CD4-positive, alpha-beta memory T cell (primary cell): ENCODE measurements at regions not wholly inside any gene's neighbourhood (a gene's known extent, or its start where the extent isn't known, plus 50 kb on each side); places are given as distances from the start of the nearest gene placed in this dataset.

Experiments used
- CTCF ChIA-PET: fragments of 350-600 bp; sonication (Branson Sonifier 250); formaldehyde crosslinking; loops from one replicate; lab custom pipeline; 2021; ENCODE audit warnings: inconsistent platforms; ENCODE audit not compliant: partially characterized antibody; lab: Charles Lee
- POLR2A ChIA-PET: fragments of 350-600 bp; sonication (Branson Sonifier 250); formaldehyde crosslinking; loops from one replicate; lab custom pipeline; 2021; ENCODE audit not compliant: partially characterized antibody; lab: Charles Lee
- DNase-seq, 5 donors: peaks; one replicate each; pipeline versions ENCODE4 v3.0.0 to v3.0.0-alpha.2; 2020 to 2022; ENCODE audit warnings: mixed read lengths in 1 of 5
- H3K27ac ChIP-seq: one replicate; pipeline ENCODE4 v1.7.0; 2013; ENCODE audit warnings: low read depth, low read length
- H3K27me3 ChIP-seq: 2 replicates; pipeline ENCODE4 v1.7.0; 2013; ENCODE audit warnings: mild to moderate bottlenecking, low read length, moderate library complexity; ENCODE audit not compliant: insufficient read depth
- H3K36me3 ChIP-seq: 2 replicates; pipeline ENCODE4 v1.7.0; 2013; ENCODE audit warnings: mild to moderate bottlenecking, low read length, moderate library complexity; ENCODE audit not compliant: insufficient read depth
- H3K4me1 ChIP-seq: 2 replicates; pipeline ENCODE4 v1.7.0; 2013; ENCODE audit warnings: mild to moderate bottlenecking, low read length, moderate library complexity; ENCODE audit not compliant: insufficient read depth
- H3K4me3 ChIP-seq, 2 donors: one replicate each; pipeline ENCODE4 v1.7.0; 2013; ENCODE audit warnings: low read length in 2 of 2, mild to moderate bottlenecking in 1 of 2
- H3K9me3 ChIP-seq, 2 donors: one replicate each; pipeline ENCODE4 v1.7.0; 2013; ENCODE audit warnings: low read length in 2 of 2, control low read depth in 1 of 2; ENCODE audit not compliant: control insufficient read depth in 1 of 2
- H3K27ac Mint-ChIP-seq, 7 donors: one replicate each; pipeline ENCODE4 v1.8.0; 2020 to 2021; ENCODE audit warnings: mixed read lengths in 7 of 7, mild to moderate bottlenecking in 6 of 7, inconsistent platforms in 3 of 7, moderate library complexity in 3 of 7
- H3K27me3 Mint-ChIP-seq, 2 donors: one replicate each; pipeline ENCODE4 v1.8.0; 2020 to 2021; ENCODE audit warnings: mixed read lengths in 2 of 2
- H3K36me3 Mint-ChIP-seq, 2 donors: one replicate each; pipeline ENCODE4 v1.8.0; 2020 to 2021; ENCODE audit warnings: mixed read lengths in 2 of 2, inconsistent platforms in 1 of 2, mild to moderate bottlenecking in 1 of 2
- H3K4me1 Mint-ChIP-seq, 4 donors: one replicate each; pipeline ENCODE4 v1.8.0; 2020 to 2021; ENCODE audit warnings: mixed read lengths in 4 of 4, mild to moderate bottlenecking in 1 of 4
- H3K4me3 Mint-ChIP-seq, 8 donors: one replicate each; pipeline ENCODE4 v1.8.0; 2020 to 2021; ENCODE audit warnings: mixed read lengths in 8 of 8, mild to moderate bottlenecking in 7 of 8, moderate library complexity in 6 of 8, inconsistent platforms in 3 of 8
- H3K9me3 Mint-ChIP-seq, 8 donors: one replicate each; pipeline ENCODE4 v1.8.0; 2020 to 2021; ENCODE audit warnings: mixed read lengths in 8 of 8, mild to moderate bottlenecking in 5 of 8, inconsistent platforms in 3 of 8, moderate library complexity in 1 of 8
- intact Hi-C: fragments of 100-400 bp; cut with micrococcal nuclease; formaldehyde crosslinking; loops from one replicate; pipeline ENCODE4 v1.15.1; 2023

DNA sequence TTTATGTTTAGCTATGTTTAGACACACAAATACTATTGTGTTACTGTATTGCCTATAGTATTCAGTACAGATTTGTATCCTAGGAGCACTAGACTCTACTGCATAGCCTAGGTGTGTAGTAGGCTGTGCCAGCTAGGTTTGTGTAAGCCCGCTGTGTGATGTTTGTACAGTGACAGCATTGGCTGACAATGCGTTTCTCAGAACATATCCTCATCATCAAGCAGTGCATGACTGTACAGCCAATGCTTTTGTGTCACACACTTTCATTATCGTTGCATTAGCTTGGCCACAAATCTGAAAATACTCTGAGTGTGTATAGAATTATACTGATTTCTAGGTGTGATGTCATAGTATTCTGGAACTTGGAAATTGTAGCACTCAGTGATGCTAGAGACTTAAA lies 63.4 kb downstream of the CLDN34 start:
- Histone ChIP-seq H3K27me3 (no peaks in the 10 kb centered on the region), H3K4me1 (no peaks in the 10 kb centered on the region), H3K36me3 (no peaks in the 10 kb centered on the region), H3K9me3 (no peaks in the 10 kb centered on the region), H3K27ac (no peak overlapping the region), H3K4me3 (no peak overlapping the region)
- no peak for DNase-seq
- Mint-ChIP-seq H3K27ac (peak overlapping the region in 1 of 7 donors; percentile 59), H3K36me3 (no peaks in the 10 kb centered on the region), H3K4me3 (no peak overlapping the region), H3K27me3 (no peaks in the 10 kb centered on the region), H3K4me1 (peaks cover 1 to 11% (median 3%) of the 10 kb centered on the region in 4 donors), H3K9me3 (peaks cover 0 to 2% (median 0%) of the 10 kb centered on the region in 8 donors)
- POLR2A ChIA-PET = interaction anchor here (1.1 kb wide), 1 partner anchor 9 kb away, joined by 3 read pairs; no protein-coding TSS in a partner anchor
- intact Hi-C loops = no loop called here
- CTCF ChIA-PET = interaction anchor here (0.7 to 1.2 kb wide), 2 partner anchors 18 to 89 kb away, joined by 3 read pairs; no protein-coding TSS in a partner anchor

DNA sequence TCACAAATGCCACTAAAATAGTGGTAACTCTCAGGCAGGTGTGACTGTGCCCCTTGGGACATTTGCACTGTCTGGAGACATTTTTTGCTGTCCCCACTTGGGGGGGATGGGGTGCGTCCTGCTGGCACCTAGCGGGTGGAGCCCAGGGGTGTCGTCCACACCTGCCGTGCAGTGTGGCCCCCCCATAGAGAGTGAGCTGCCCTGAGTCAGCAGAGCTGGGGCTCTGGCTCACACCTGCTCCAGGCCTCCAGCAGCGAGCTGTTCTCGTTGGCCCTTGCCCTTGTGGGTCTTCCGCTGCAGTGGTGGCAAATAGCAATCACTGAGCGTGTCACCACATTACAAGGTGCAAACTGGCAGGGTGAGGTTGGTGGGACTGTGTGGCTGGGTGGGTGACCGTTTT lies 64.6 kb downstream of the CLDN34 start:
- Mint-ChIP-seq H3K4me3 (no peak overlapping the region), H3K36me3 (no peaks in the 10 kb centered on the region), H3K27ac (peak overlapping the region in 1 of 7 donors; percentile 44), H3K27me3 (no peaks in the 10 kb centered on the region), H3K9me3 (peaks cover 0 to 2% (median 0%) of the 10 kb centered on the region in 8 donors), H3K4me1 (peaks cover 1 to 15% (median 3%) of the 10 kb centered on the region in 4 donors)
- CTCF ChIA-PET = interaction anchor here (0.7 kb wide), 1 partner anchor 10 kb away, joined by 3 read pairs; no protein-coding TSS in a partner anchor
- Histone ChIP-seq H3K27me3 (no peaks in the 10 kb centered on the region), H3K4me3 (no peak overlapping the region), H3K4me1 (no peaks in the 10 kb centered on the region), H3K36me3 (no peaks in the 10 kb centered on the region), H3K9me3 (no peaks in the 10 kb centered on the region), H3K27ac (no peak overlapping the region)
- intact Hi-C loops = no loop called here
- no peak for DNase-seq
- POLR2A ChIA-PET = interaction anchor here (1.1 kb wide), 1 partner anchor 8 kb away, joined by 3 read pairs; no protein-coding TSS in a partner anchor

- Histone ChIP-seq H3K27me3 (no peaks in the 10 kb centered on the region), H3K4me3 (no peak overlapping the region), H3K36me3 (no peaks in the 10 kb centered on the region), H3K27ac (no peak overlapping the region), H3K4me1 (no peaks in the 10 kb centered on the region), H3K9me3 (no peaks in the 10 kb centered on the region)
- intact Hi-C loops = no loop called here
- Mint-ChIP-seq H3K4me1 (peaks cover 1 to 15% (median 3%) of the 10 kb centered on the region in 4 donors), H3K9me3 (peaks cover 0 to 2% (median 0%) of the 10 kb centered on the region in 8 donors), H3K4me3 (no peak overlapping the region), H3K27ac (peak overlapping the region in 2 of 7 donors; percentile 44 to 77), H3K36me3 (no peaks in the 10 kb centered on the region), H3K27me3 (no peaks in the 10 kb centered on the region)
- CTCF ChIA-PET = no interaction called here
- POLR2A ChIA-PET = no interaction called here
- DNase-seq = no peak
Observed at GRCh38 chrX:10032147-10032546, 65.0 kb downstream of the CLDN34 start.

DNA sequence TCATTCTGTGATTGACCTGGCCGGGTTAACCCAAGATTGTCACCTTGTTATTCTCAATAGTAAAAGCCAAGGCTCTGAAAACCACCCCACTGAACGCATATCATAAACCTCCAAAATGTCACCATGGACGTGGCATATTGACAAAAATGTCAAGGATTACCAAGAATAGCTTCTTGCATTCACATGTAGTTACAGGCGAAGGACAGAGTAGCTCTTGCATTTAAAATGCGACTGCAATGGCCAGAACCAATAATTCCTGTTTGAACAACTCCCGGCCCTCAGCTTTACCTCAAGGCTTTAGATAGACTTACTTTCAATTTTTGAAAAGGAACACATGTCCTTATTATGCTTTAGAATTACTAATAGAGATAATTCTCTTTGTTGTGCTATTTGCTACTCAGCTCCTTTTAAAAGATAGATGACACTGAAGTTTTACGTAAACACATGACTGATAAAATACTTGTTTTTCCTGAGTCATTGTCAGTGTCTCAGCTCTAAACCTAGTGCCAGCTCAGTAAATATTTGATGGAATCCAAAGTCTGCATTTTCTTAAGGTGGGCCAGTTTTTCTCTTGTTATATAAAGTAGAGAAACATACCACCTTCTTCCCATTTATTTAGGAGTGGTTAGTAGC lies 66.3 kb downstream of the CLDN34 start:
- Mint-ChIP-seq H3K9me3 (peaks cover 0 to 2% (median 0%) of the 10 kb centered on the region in 8 donors), H3K36me3 (no peaks in the 10 kb centered on the region), H3K27ac (no peak overlapping the region), H3K4me3 (no peak overlapping the region), H3K4me1 (peaks cover 1 to 15% (median 3%) of the 10 kb centered on the region in 4 donors), H3K27me3 (no peaks in the 10 kb centered on the region)
- H3K36me3 ChIP-seq = no peaks in the 10 kb centered on the region
- intact Hi-C loops = no loop called here
- no peaks in the 10 kb centered on the region for H3K9me3 ChIP-seq
- ChIA-PET POLR2A (no interaction called here), CTCF (no interaction called here)
- H3K4me1 ChIP-seq = no peaks in the 10 kb centered on the region
- H3K27me3 ChIP-seq = no peaks in the 10 kb centered on the region
- no peak overlapping the region for H3K4me3 ChIP-seq
- no peak for DNase-seq
- no peak overlapping the region for H3K27ac ChIP-seq

- CTCF ChIA-PET = no interaction called here
- POLR2A ChIA-PET = no interaction called here
- Histone ChIP-seq H3K4me1 (no peaks in the 10 kb centered on the region), H3K36me3 (no peaks in the 10 kb centered on the region), H3K27ac (no peak overlapping the region), H3K27me3 (no peaks in the 10 kb centered on the region), H3K9me3 (no peaks in the 10 kb centered on the region), H3K4me3 (no peak overlapping the region)
- no peak overlapping the region for H3K4me3 Mint-ChIP-seq
- H3K27ac Mint-ChIP-seq = peak overlapping the region in 1 of 7 donors; percentile 14
- intact Hi-C loops = no loop called here
- H3K27me3 Mint-ChIP-seq = no peaks in the 10 kb centered on the region
- no peaks in the 10 kb centered on the region for H3K36me3 Mint-ChIP-seq
- DNase-seq = no peak
- peaks cover 1 to 15% (median 3%) of the 10 kb centered on the region in 4 donors for H3K4me1 Mint-ChIP-seq
- H3K9me3 Mint-ChIP-seq = peaks cover 0 to 2% (median 0%) of the 10 kb centered on the region in 8 donors
Observed at GRCh38 chrX:10034740-10035260, 67.6 kb downstream of the CLDN34 start.

DNA sequence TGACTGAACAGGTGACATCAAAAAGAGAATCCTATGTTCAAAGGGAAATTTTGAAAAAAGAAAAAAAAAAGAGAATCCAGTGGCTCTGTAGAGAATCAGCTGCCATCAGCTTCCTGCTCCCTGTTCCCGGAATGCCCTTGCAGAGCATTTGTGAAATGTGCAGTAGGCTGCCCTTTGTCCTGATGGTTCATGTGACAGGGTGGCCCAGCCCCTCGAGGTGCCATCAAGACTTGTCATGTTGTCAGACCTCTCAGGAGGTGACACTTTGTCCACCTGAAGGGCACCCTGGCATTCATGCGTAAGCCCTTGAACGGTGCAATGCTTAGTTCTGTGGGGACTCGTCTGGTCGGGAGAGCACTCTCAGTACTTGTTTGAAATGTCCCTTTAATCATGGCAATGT lies 71.4 kb downstream of the CLDN34 start:
- Mint-ChIP-seq H3K36me3 (no peaks in the 10 kb centered on the region), H3K4me1 (peaks cover 0 to 15% (median 0%) of the 10 kb centered on the region in 4 donors), H3K9me3 (peaks cover 0 to 2% (median 0%) of the 10 kb centered on the region in 8 donors), H3K4me3 (no peak overlapping the region), H3K27ac (no peak overlapping the region), H3K27me3 (no peaks in the 10 kb centered on the region)
- Histone ChIP-seq H3K27ac (no peak overlapping the region), H3K4me1 (no peaks in the 10 kb centered on the region), H3K36me3 (no peaks in the 10 kb centered on the region), H3K9me3 (no peaks in the 10 kb centered on the region), H3K4me3 (no peak overlapping the region), H3K27me3 (no peaks in the 10 kb centered on the region)
- ChIA-PET CTCF (no interaction called here), POLR2A (no interaction called here)
- intact Hi-C loops = no loop called here
- DNase-seq = no peak

- Mint-ChIP-seq H3K4me1 (peaks cover 0 to 6% (median 1%) of the 10 kb centered on the region in 4 donors), H3K36me3 (no peaks in the 10 kb centered on the region), H3K27ac (no peak overlapping the region), H3K4me3 (no peak overlapping the region), H3K9me3 (peaks cover 0 to 2% (median 0%) of the 10 kb centered on the region in 8 donors), H3K27me3 (no peaks in the 10 kb centered on the region)
- POLR2A ChIA-PET = interaction anchor here (0.6 to 1.0 kb wide), 2 partner anchors 9 to 45 kb away, joined by 3 read pairs; no protein-coding TSS in a partner anchor
- Histone ChIP-seq H3K27ac (no peak overlapping the region), H3K4me3 (no peak overlapping the region), H3K9me3 (no peaks in the 10 kb centered on the region), H3K4me1 (no peaks in the 10 kb centered on the region), H3K27me3 (no peaks in the 10 kb centered on the region), H3K36me3 (no peaks in the 10 kb centered on the region)
- CTCF ChIA-PET = no interaction called here
- intact Hi-C loops = no loop called here
- no peak for DNase-seq
Observed at GRCh38 chrX:10039821-10040793, 72.9 kb downstream of the CLDN34 start.
